Nephron (organoid): ENCODE measurements at regions not wholly inside any gene's neighbourhood (a gene's known extent, or its start where the extent isn't known, plus 50 kb on each side); places are given as distances from the start of the nearest gene placed in this dataset.

Source experiments
- H3K27ac Mint-ChIP-seq, 3 experiments: 2 replicates each; pipeline ENCODE4 v1.8.0; 2020; ENCODE audit warnings: mixed read lengths in 3 of 3, mild to moderate bottlenecking in 2 of 3, moderate library complexity in 1 of 3
- H3K27me3 Mint-ChIP-seq: 2 replicates; pipeline ENCODE4 v1.8.0; 2021; ENCODE audit warnings: low read depth, mild to moderate bottlenecking, moderate library complexity, mixed read lengths
- H3K36me3 Mint-ChIP-seq: 2 replicates; pipeline ENCODE4 v1.8.0; 2020; ENCODE audit warnings: low read depth, mixed read lengths
- H3K4me1 Mint-ChIP-seq: 2 replicates; pipeline ENCODE4 v1.8.0; 2020; ENCODE audit warnings: mixed read lengths
- H3K4me3 Mint-ChIP-seq, 3 experiments: 2 replicates each; pipeline ENCODE4 v1.8.0; 2020; ENCODE audit warnings: mild to moderate bottlenecking in 3 of 3, mixed read lengths in 3 of 3, moderate library complexity in 2 of 3
- H3K9me3 Mint-ChIP-seq: 2 replicates; pipeline ENCODE4 v1.8.0; 2020; ENCODE audit warnings: mixed read lengths
- CTCF ChIP-seq, 3 experiments: fragments of 200-600 bp; sonication (generic); IDR thresholded peaks; one replicate each; pipeline ENCODE4 v1.5.0; 2021; ENCODE audit warnings: antibody characterized with exemption in 3 of 3; ENCODE audit not compliant: unreplicated experiment in 3 of 3

DNA sequence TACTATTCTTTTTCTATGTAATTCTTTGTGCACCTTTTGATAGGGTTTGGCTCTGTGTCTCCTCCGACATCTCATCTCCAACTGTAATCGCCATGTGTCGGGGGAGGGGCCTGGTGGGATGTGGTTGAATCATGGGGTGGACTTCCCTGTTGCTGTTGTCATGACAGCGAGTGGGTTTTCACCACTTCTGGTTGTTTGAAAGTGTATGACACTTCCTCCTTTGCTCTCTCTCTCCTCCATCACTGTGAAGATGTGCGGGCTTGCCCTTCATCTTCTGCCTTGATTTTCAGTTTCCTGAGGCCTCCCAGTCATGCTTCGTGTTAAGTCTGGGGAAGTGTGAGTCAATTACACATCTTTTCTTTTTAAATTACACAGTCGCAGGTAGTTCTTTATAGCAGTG lies 225.8 kb upstream of the DPPA4 start:
- no peak overlapping the region for H3K27ac Mint-ChIP-seq
- H3K36me3 Mint-ChIP-seq, result no peaks in the 10 kb centered on the region
- H3K4me3 Mint-ChIP-seq, result no peak overlapping the region
- H3K9me3 Mint-ChIP-seq, result peaks cover 7% of the 10 kb centered on the region
- no peaks in the 10 kb centered on the region for H3K4me1 Mint-ChIP-seq
- H3K27me3 Mint-ChIP-seq, result no peaks in the 10 kb centered on the region
- TF ChIP-seq CTCF (IDR thresholded peaks at IDR 0.05; ENCODE audit: unreplicated experiment in 3 of 3), result no peak

GRCh38 chr3:109569135-109569846 lies 231.9 kb upstream of the DPPA4 start:
- peaks cover 14% of the 10 kb centered on the region for H3K4me1 Mint-ChIP-seq
- H3K27ac Mint-ChIP-seq, result no peak overlapping the region

DNA sequence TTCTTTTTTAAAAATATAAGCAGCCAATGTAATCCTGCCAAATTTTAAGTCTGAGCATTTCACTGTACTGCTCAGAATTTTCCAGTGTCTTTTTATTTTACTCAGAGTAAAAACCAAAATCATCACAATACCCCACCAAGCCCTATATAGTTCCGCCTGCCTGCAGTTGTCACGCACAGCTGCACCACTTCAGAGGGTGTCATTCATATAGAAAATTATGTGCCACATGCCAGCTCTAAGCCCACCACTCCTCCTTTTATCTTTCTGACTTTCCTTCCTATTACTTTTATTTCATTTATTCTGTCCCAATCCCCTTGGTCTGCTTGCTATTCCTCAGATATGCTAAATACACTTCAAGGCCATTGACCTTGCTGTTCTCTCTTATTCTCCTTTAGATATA lies 233.1 kb upstream of the DPPA4 start:
- Mint-ChIP-seq H3K4me3 (no peak overlapping the region), H3K36me3 (no peaks in the 10 kb centered on the region), H3K9me3 (no peaks in the 10 kb centered on the region), H3K4me1 (peaks cover 14% of the 10 kb centered on the region), H3K27me3 (no peaks in the 10 kb centered on the region), H3K27ac (peak overlapping the region; percentile 2 to 15 (median 10))
- TF ChIP-seq CTCF (IDR thresholded peaks at IDR 0.05; ENCODE audit: unreplicated experiment in 3 of 3), result no peak

More at GRCh38 chr3:109569135-109569846, 231.9 kb upstream of the DPPA4 start:
- H3K4me3 Mint-ChIP-seq, result no peak overlapping the region
- no peaks in the 10 kb centered on the region for H3K27me3 Mint-ChIP-seq
- H3K36me3 Mint-ChIP-seq, result no peaks in the 10 kb centered on the region
- no peak for TF ChIP-seq CTCF (IDR thresholded peaks at IDR 0.05; ENCODE audit: unreplicated experiment in 3 of 3)
- H3K9me3 Mint-ChIP-seq, result no peaks in the 10 kb centered on the region

GRCh38 chr3:109572301-109572700 lies 235.0 kb upstream of the DPPA4 start:
- H3K36me3 Mint-ChIP-seq, result no peaks in the 10 kb centered on the region
- H3K27me3 Mint-ChIP-seq, result no peaks in the 10 kb centered on the region
- no peak overlapping the region for H3K4me3 Mint-ChIP-seq
- H3K9me3 Mint-ChIP-seq, result peaks cover 6% of the 10 kb centered on the region
- TF ChIP-seq CTCF (IDR thresholded peaks at IDR 0.05; ENCODE audit: unreplicated experiment in 3 of 3), result no peak
- peaks cover 14% of the 10 kb centered on the region for H3K4me1 Mint-ChIP-seq
- H3K27ac Mint-ChIP-seq, result no peak overlapping the region

- H3K27me3 Mint-ChIP-seq, result no peaks in the 10 kb centered on the region
Observed at GRCh38 chr3:109596991-109597390, 259.6 kb upstream of the DPPA4 start.

More at GRCh38 chr3:109596991-109597390, 259.6 kb upstream of the DPPA4 start:
- H3K4me3 Mint-ChIP-seq, result no peak overlapping the region
- peaks cover 4% of the 10 kb centered on the region for H3K4me1 Mint-ChIP-seq
- H3K27ac Mint-ChIP-seq, result peak overlapping the region in 2 of 3 experiments; percentile 8 to 37
- no peaks in the 10 kb centered on the region for H3K36me3 Mint-ChIP-seq
- peaks cover 18% of the 10 kb centered on the region for H3K9me3 Mint-ChIP-seq
- no peak for TF ChIP-seq CTCF (IDR thresholded peaks at IDR 0.05; ENCODE audit: unreplicated experiment in 3 of 3)
